Prostate gland (tissue), 2 donors: ENCODE measurements at regions not wholly inside any gene's neighbourhood (a gene's known extent, or its start where the extent isn't known, plus 50 kb on each side); places are given as distances from the start of the nearest gene placed in this dataset.

Experiments
- CTCF ChIP-seq, 4 experiments: fragments of 200-600 bp in 2 of 4; fragments of 450-650 bp in 2 of 4; sonication (generic) in 2 of 4; IDR thresholded peaks; 1 replicate in 3 of 4; 2 replicates in 1 of 4; pipeline ENCODE4 v1.5.1; 2016 to 2019; ENCODE audit warnings: antibody characterized with exemption in 4 of 4, mild to moderate bottlenecking in 2 of 4, moderate library complexity in 2 of 4
- POLR2A ChIP-seq: fragments of 450-650 bp; IDR thresholded peaks from one replicate; pipeline ENCODE4 v1.6.1; 2016; ENCODE audit warnings: antibody characterized with exemption, mild to moderate bottlenecking

- TF ChIP-seq POLR2A (no peak), CTCF (IDR thresholded peaks at IDR 0.05) (no peak)
These were observed 101.9 kb upstream of the KCNMB2 start for GRCh38 chr3:178434206-178434805.
